ENCODE measurements at regions not wholly inside any gene's neighbourhood (a gene's known extent, or its start where the extent isn't known, plus 50 kb on each side); places are given as distances from the start of the nearest gene placed in this dataset.

- Histone ChIP-seq H3K4me1 (replicated peaks in 1 of 2; ENCODE audit: control insufficient read depth in 2 of 2, insufficient read depth in 2 of 2, low read length in 2 of 2) (no peaks in the 10 kb centered on the region), H3K9me1 (ENCODE audit: control insufficient read depth, insufficient read depth, low read length) (no peaks in the 10 kb centered on the region), H3K36me3 (ENCODE audit: control insufficient read depth, insufficient read depth, low read length) (no peaks in the 10 kb centered on the region), H3K79me2 (ENCODE audit: control insufficient read depth, insufficient read depth, low read length) (no peaks in the 10 kb centered on the region), H3K27me3 (ENCODE audit: control insufficient read depth in 2 of 2, insufficient read depth in 2 of 2, low read length in 2 of 2) (no peaks in the 10 kb centered on the region), H2AFZ (ENCODE audit: low read depth, low read length) (no peak overlapping the region), H3K4me3 (no peak overlapping the region), H3K9ac (ENCODE audit: insufficient read depth in 1 of 2, low read depth in 2 of 2, low read length in 2 of 2) (no peak overlapping the region), H3K9me3 (replicated peaks; ENCODE audit: control insufficient read depth, insufficient read depth, low read depth, low read length) (no peaks in the 10 kb centered on the region), H4K20me1 (replicated peaks; ENCODE audit: control insufficient read depth, insufficient read depth, low read length) (no peaks in the 10 kb centered on the region), H3K27ac (ENCODE audit: extremely low read depth, low read depth, low read length) (no peak overlapping the region), H3K4me2 (ENCODE audit: insufficient read depth, low read length) (no peak overlapping the region)
- no TSS peak for BruUV-seq (replicated peaks)
- ChIA-PET POLR2A (no interaction called here), CTCF (ENCODE audit: low intra/inter-chr PET ratio) (no interaction called here)
- DNase-seq (ENCODE audit: extremely low read depth in 1 of 4, low spot score in 3 of 4) (no peak), ATAC-seq (no peak), FAIRE-seq (no peak)
- in situ Hi-C loops (cut with MboI) (no loop called here), intact Hi-C loops (cut with micrococcal nuclease) (no loop called here)
- no peak for TF ChIP-seq HIVEP1 (CRISPR knock-in tag; IDR thresholded peaks at IDR 0.05)
- no peak for TF ChIP-seq ETV6 (IDR thresholded peaks at IDR 0.05; ENCODE audit: borderline replicate concordance in 1 of 2, low read depth in 2 of 2, low read length in 1 of 2)
- TF ChIP-seq ETV6 (CRISPR knock-in tag; IDR thresholded peaks at IDR 0.05; ENCODE audit: borderline replicate concordance): no peak
- WGBS (ENCODE audit: insufficient coverage, low coverage, missing lambda C conversion rate): 0% methylated on average over 2 of the region's 2 CpGs
Observed at GRCh38 chr20:26308961-26309360, 612.3 kb upstream of the ZNF337 start.

- intact Hi-C loops (cut with micrococcal nuclease) (no loop called here), in situ Hi-C loops (cut with MboI) (no loop called here)
- BruUV-seq (replicated peaks): no TSS peak
- FAIRE-seq: no peak
- no peak for DNase-seq (ENCODE audit: extremely low read depth in 1 of 4, low spot score in 3 of 4)
- ChIA-PET POLR2A (no interaction called here), CTCF (ENCODE audit: low intra/inter-chr PET ratio) (no interaction called here)
- Histone ChIP-seq H3K4me1 (replicated peaks in 1 of 2; ENCODE audit: control insufficient read depth in 2 of 2, insufficient read depth in 2 of 2, low read length in 2 of 2) (no peaks in the 10 kb centered on the region), H3K9ac (ENCODE audit: insufficient read depth in 1 of 2, low read depth in 2 of 2, low read length in 2 of 2) (no peak overlapping the region), H2AFZ (ENCODE audit: low read depth, low read length) (no peak overlapping the region), H3K36me3 (ENCODE audit: control insufficient read depth, insufficient read depth, low read length) (no peaks in the 10 kb centered on the region), H3K4me2 (ENCODE audit: insufficient read depth, low read length) (no peak overlapping the region), H3K9me3 (replicated peaks; ENCODE audit: control insufficient read depth, insufficient read depth, low read depth, low read length) (no peaks in the 10 kb centered on the region), H3K27ac (ENCODE audit: extremely low read depth, low read depth, low read length) (no peak overlapping the region), H3K4me3 (no peak overlapping the region), H4K20me1 (replicated peaks; ENCODE audit: control insufficient read depth, insufficient read depth, low read length) (no peaks in the 10 kb centered on the region), H3K9me1 (ENCODE audit: control insufficient read depth, insufficient read depth, low read length) (no peaks in the 10 kb centered on the region), H3K79me2 (ENCODE audit: control insufficient read depth, insufficient read depth, low read length) (no peaks in the 10 kb centered on the region), H3K27me3 (ENCODE audit: control insufficient read depth in 2 of 2, insufficient read depth in 2 of 2, low read length in 2 of 2) (no peaks in the 10 kb centered on the region)
- 2% methylated on average over 5 of the region's 5 CpGs for WGBS (ENCODE audit: insufficient coverage, low coverage, missing lambda C conversion rate)
- no peak for ATAC-seq
- TF ChIP-seq E2F3 (CRISPR knock-in tag; IDR thresholded peaks at IDR 0.05): no peak
- TF ChIP-seq ZNF146 (CRISPR knock-in tag; IDR thresholded peaks at IDR 0.05; ENCODE audit: unreplicated experiment): no peak
- no peak for TF ChIP-seq HMGN3 (IDR thresholded peaks at IDR 0.05; ENCODE audit: borderline replicate concordance, extremely low read depth, insufficient read length, low read depth, low read length)
- TF ChIP-seq TAF15 (IDR thresholded peaks at IDR 0.05; ENCODE audit: low read depth, low read length): no peak
- no peak for TF ChIP-seq ZNF324 (CRISPR knock-in tag; IDR thresholded peaks at IDR 0.05)
- no peak for TF ChIP-seq XRCC3 (IDR thresholded peaks at IDR 0.05)
- TF ChIP-seq THAP7 (CRISPR knock-in tag; IDR thresholded peaks at IDR 0.05): no peak
- no peak for TF ChIP-seq BRF1 (IDR thresholded peaks at IDR 0.05; ENCODE audit: borderline replicate concordance, extremely low read depth, insufficient read length)
- no peak for TF ChIP-seq CC2D1A (IDR thresholded peaks at IDR 0.05)
- TF ChIP-seq SRSF7 (optimal IDR thresholded peaks at IDR 0.05; ENCODE audit: low read depth, low read length): no peak
- TF ChIP-seq IFI16 (CRISPR knock-in tag; IDR thresholded peaks at IDR 0.05): no peak
- TF ChIP-seq MAFK (IDR thresholded peaks at IDR 0.05; ENCODE audit: low read length): no peak
Observed at GRCh38 chr20:26295006-26295405, 598.4 kb upstream of the ZNF337 start.
